Adipocyte (in vitro differentiated cells): ENCODE measurements at regions not wholly inside any gene's neighbourhood (a gene's known extent, or its start where the extent isn't known, plus 50 kb on each side); places are given as distances from the start of the nearest gene placed in this dataset.

Experiments
- DNase-seq: peaks from one replicate; pipeline ENCODE4 v3.0.0-alpha.2; 2015; ENCODE audit warnings: low read depth
- H3K27me3 ChIP-seq: replicated peaks from 2 replicates; pipeline ENCODE4 v1.7.0; 2013; ENCODE audit warnings: mild to moderate bottlenecking, low read length, moderate library complexity; ENCODE audit not compliant: control insufficient read depth, insufficient read depth
- H3K36me3 ChIP-seq: 2 replicates; pipeline ENCODE4 v1.7.0; 2013; ENCODE audit warnings: low read length, mild to moderate bottlenecking, moderate library complexity; ENCODE audit not compliant: control insufficient read depth, insufficient read depth, severe bottlenecking
- H3K4me1 ChIP-seq: 2 replicates; pipeline ENCODE4 v1.7.0; 2013; ENCODE audit warnings: mild to moderate bottlenecking, low read length, moderate library complexity; ENCODE audit not compliant: control insufficient read depth, insufficient read depth
- H3K4me3 ChIP-seq: 2 replicates; pipeline ENCODE4 v1.7.0; 2013; ENCODE audit warnings: mild to moderate bottlenecking, low read length, moderate library complexity
- H3K9ac ChIP-seq: 2 replicates; pipeline ENCODE4 v1.7.0; 2013; ENCODE audit warnings: mild to moderate bottlenecking, low read length, moderate library complexity
- H3K9me3 ChIP-seq: 2 replicates; pipeline ENCODE4 v1.7.0; 2013; ENCODE audit warnings: mild to moderate bottlenecking, low read length, moderate library complexity; ENCODE audit not compliant: control insufficient read depth

- no peaks in the 10 kb centered on the region for H3K4me1 ChIP-seq
- no peak overlapping the region for H3K9ac ChIP-seq
- no peak for DNase-seq
- H3K4me3 ChIP-seq: no peak overlapping the region
- H3K9me3 ChIP-seq: no peaks in the 10 kb centered on the region
- H3K36me3 ChIP-seq: no peaks in the 10 kb centered on the region
- H3K27me3 ChIP-seq: no peaks in the 10 kb centered on the region
These were observed 481.5 kb upstream of the RGMA start for GRCh38 chr15:93570527-93570926.

GRCh38 chr15:93566762-93567161 lies 477.8 kb upstream of the RGMA start:
- no peaks in the 10 kb centered on the region for H3K36me3 ChIP-seq
- no peak for DNase-seq
- no peaks in the 10 kb centered on the region for H3K9me3 ChIP-seq
- peaks cover 3% of the 10 kb centered on the region for H3K27me3 ChIP-seq
- H3K9ac ChIP-seq: no peak overlapping the region
- no peak overlapping the region for H3K4me3 ChIP-seq
- no peaks in the 10 kb centered on the region for H3K4me1 ChIP-seq

- no peak for DNase-seq
- Histone ChIP-seq H3K9ac (no peak overlapping the region), H3K9me3 (no peaks in the 10 kb centered on the region), H3K4me1 (no peaks in the 10 kb centered on the region), H3K27me3 (peaks cover 3% of the 10 kb centered on the region), H3K4me3 (no peak overlapping the region), H3K36me3 (no peaks in the 10 kb centered on the region)
These were observed 476.2 kb upstream of the RGMA start for GRCh38 chr15:93565201-93565600.

GRCh38 chr15:93563218-93563617 lies 474.2 kb upstream of the RGMA start:
- Histone ChIP-seq H3K4me3 (no peak overlapping the region), H3K9ac (no peak overlapping the region), H3K36me3 (no peaks in the 10 kb centered on the region), H3K9me3 (no peaks in the 10 kb centered on the region), H3K27me3 (peaks cover 3% of the 10 kb centered on the region), H3K4me1 (no peaks in the 10 kb centered on the region)
- DNase-seq: no peak

- H3K4me3 ChIP-seq: no peak overlapping the region
- no peak overlapping the region for H3K9ac ChIP-seq
- H3K4me1 ChIP-seq: no peaks in the 10 kb centered on the region
- H3K27me3 ChIP-seq: peaks cover 3% of the 10 kb centered on the region
- no peaks in the 10 kb centered on the region for H3K36me3 ChIP-seq
- H3K9me3 ChIP-seq: no peaks in the 10 kb centered on the region
- DNase-seq: no peak
These were observed 473.5 kb upstream of the RGMA start for GRCh38 chr15:93562395-93563123.

DNA sequence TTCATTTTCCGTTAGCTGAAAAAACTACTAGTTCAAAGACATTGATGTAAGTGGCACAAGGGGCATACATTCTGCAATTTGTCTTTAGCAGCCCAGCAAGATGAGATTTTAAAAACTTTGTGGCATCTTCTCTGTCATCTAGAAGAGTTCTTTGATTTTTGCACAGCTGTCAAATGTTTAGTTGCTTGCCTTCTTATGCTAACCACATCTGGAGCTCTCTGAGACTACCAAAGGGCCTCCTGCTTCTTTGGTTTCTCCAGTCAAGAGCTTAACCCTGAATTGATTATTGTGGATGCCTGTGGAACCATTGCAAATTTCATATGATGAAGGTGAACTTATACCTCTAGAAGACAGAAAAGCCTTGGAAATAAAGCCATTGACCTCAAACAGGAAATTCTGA lies 468.7 kb upstream of the RGMA start:
- H3K9ac ChIP-seq: no peak overlapping the region
- H3K4me1 ChIP-seq: no peaks in the 10 kb centered on the region
- no peaks in the 10 kb centered on the region for H3K36me3 ChIP-seq
- no peaks in the 10 kb centered on the region for H3K27me3 ChIP-seq
- H3K9me3 ChIP-seq: no peaks in the 10 kb centered on the region
- no peak overlapping the region for H3K4me3 ChIP-seq
- DNase-seq: no peak

DNA sequence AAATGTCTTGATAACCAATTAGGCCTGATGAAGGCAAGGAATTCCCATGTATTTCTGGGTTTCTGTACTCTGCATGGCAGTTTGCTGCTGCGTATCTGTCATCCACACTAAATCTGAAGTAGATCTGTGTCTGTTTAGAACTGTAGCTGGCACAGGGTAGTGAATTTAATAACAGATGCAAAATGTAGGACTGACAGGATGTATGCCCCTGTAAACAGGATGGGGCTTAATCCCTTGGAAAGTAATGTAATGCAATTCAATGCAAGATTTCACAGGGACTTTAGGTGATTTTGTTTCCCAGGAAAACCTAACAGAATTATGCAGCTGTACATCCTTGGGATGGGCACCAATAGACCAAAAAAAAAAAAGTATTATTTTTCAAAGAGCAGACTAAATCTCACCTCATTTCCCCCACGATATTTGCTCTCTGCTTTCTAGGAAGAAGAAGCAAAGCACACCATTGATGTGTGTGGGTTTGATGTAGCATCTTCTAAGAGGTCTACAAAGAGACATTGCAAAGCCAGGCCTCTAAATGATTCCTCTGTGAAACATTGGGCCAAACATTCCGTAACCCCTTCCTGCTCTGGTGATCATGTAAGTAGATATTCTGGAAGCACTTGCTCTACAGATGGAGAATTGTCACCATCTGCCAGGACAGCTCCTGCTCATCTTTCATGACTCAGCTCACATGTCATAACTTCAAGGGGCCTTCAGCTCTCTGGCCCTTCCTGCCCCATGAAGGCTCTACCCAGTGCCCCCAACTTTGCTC lies 464.3 kb upstream of the RGMA start:
- no peaks in the 10 kb centered on the region for H3K4me1 ChIP-seq
- H3K4me3 ChIP-seq: no peak overlapping the region
- no peak overlapping the region for H3K9ac ChIP-seq
- H3K36me3 ChIP-seq: no peaks in the 10 kb centered on the region
- H3K9me3 ChIP-seq: no peaks in the 10 kb centered on the region
- no peak for DNase-seq
- no peaks in the 10 kb centered on the region for H3K27me3 ChIP-seq

GRCh38 chr15:93543093-93543492 lies 454.1 kb upstream of the RGMA start:
- H3K4me3 ChIP-seq: no peak overlapping the region
- H3K27me3 ChIP-seq: peaks cover 10% of the 10 kb centered on the region
- H3K36me3 ChIP-seq: no peaks in the 10 kb centered on the region

DNA sequence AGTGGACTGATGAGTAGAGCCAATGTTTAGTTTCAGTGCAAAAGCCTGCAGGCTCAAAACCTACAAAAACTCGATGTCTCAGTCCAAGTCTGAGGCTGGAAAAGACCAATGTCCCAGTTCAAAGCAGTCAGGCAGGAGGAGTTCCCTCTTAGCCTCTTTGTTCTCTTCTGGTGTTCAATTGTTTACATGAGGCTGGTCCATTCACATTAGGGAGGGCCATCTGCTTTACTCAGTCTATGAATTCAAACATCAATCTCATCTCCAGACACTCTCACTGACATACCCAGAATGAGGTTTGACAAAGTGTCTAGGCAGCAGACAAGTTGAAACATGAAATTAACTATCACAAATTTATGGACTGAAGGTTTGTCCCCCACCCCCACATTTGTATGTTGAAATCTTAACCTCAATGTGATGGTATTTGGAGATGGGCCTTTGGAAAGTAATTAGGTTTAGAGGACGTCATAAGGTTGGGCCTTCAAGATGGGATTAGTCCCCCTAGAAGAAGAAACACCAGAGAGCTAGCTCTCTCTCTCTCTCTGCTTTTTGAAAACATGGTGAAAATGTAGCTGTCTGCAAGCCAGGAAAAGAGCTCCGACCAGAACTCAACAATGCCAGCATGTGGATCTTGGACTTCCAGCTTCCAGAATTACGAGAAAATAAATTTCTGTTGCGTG lies 438.5 kb upstream of the RGMA start:
- Histone ChIP-seq H3K9me3 (no peaks in the 10 kb centered on the region), H3K9ac (no peak overlapping the region), H3K4me3 (no peak overlapping the region), H3K4me1 (peaks cover 9% of the 10 kb centered on the region), H3K36me3 (no peaks in the 10 kb centered on the region), H3K27me3 (peaks cover 70% of the 10 kb centered on the region)
- no peak for DNase-seq

More at GRCh38 chr15:93543093-93543492, 454.1 kb upstream of the RGMA start:
- no peaks in the 10 kb centered on the region for H3K4me1 ChIP-seq
- H3K9me3 ChIP-seq: peaks cover 12% of the 10 kb centered on the region
- H3K9ac ChIP-seq: no peak overlapping the region
- no peak for DNase-seq

DNA sequence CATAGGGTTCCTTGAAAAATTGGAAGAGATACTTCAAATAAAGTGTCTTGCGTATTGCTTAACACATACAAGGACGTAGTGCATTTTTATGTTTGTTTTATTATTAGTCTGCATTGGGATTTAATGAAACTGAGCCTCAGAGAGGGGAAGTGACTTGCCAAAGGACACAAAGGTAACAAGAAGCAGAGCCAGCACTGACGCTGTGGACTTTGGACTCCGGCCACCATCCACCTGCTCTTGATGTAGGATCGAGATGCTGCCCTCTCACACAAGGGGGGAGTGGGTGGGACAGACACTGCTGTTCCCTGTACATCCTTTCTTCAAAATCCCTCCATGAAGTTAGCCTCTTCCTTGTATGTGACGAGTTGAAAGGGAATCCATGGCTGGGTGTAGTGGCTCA lies 435.4 kb upstream of the RGMA start:
- no peak overlapping the region for H3K9ac ChIP-seq
- no peaks in the 10 kb centered on the region for H3K9me3 ChIP-seq
- H3K4me1 ChIP-seq: peaks cover 9% of the 10 kb centered on the region
- H3K27me3 ChIP-seq: peaks cover 81% of the 10 kb centered on the region
- DNase-seq: no peak
- no peak overlapping the region for H3K4me3 ChIP-seq
- H3K36me3 ChIP-seq: no peaks in the 10 kb centered on the region

GRCh38 chr15:93523481-93523880 lies 434.5 kb upstream of the RGMA start:
- Histone ChIP-seq H3K9me3 (no peaks in the 10 kb centered on the region), H3K4me1 (peaks cover 9% of the 10 kb centered on the region), H3K4me3 (no peak overlapping the region), H3K9ac (no peak overlapping the region), H3K36me3 (no peaks in the 10 kb centered on the region), H3K27me3 (peaks cover 71% of the 10 kb centered on the region)
- DNase-seq: no peak
